ENCODE measurements at regions not wholly inside any gene's neighbourhood (a gene's known extent, or its start where the extent isn't known, plus 50 kb on each side); places are given as distances from the start of the nearest gene placed in this dataset.

GRCh38 chr5:39815711-39816110 is 390.9 kb upstream of the DAB2 start:
- no peaks in the 10 kb centered on the region for H3K36me3 ChIP-seq (ENCODE audit: control insufficient read depth, insufficient read depth, low read length)
- H3K9ac ChIP-seq: no peak overlapping the region
- TF ChIP-seq CTCF (IDR thresholded peaks at IDR 0.05): no peak
- no peaks in the 10 kb centered on the region for H3K9me3 ChIP-seq (ENCODE audit: control insufficient read depth, low read length)
- no peak overlapping the region for H3K27ac ChIP-seq
- no peaks in the 10 kb centered on the region for H3K79me2 ChIP-seq
- no peak overlapping the region for H3K4me2 ChIP-seq (ENCODE audit: low read length)
- H2AFZ ChIP-seq: no peak overlapping the region
- H3K4me3 ChIP-seq (ENCODE audit: low read depth, low read length): no peak overlapping the region
- H3K27me3 ChIP-seq (ENCODE audit: control insufficient read depth, insufficient read depth, low read length): no peaks in the 10 kb centered on the region
- no peaks in the 10 kb centered on the region for H3K4me1 ChIP-seq

DNA sequence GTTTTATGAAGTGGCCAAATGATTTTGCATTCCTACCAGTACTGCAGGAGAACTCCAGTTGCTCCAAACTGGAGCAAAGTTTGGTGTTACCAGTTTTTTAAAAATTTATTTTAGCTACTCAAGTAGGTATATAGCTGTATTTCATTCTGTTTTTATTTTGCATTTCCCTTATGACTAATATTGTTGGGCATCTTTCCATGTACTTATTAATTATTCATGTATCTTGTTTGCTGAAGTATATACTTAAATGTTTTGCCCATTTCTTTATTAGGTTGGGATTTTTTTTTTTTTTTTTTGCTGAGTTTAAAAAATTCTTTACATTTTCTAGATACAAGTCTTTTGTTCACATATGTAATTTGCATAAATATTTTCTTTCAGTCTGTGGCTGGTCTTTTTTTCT is 386.6 kb upstream of the DAB2 start:
- no peaks in the 10 kb centered on the region for H3K9me3 ChIP-seq (ENCODE audit: control insufficient read depth, low read length)
- no peak overlapping the region for H3K4me3 ChIP-seq (ENCODE audit: low read depth, low read length)
- no peak overlapping the region for H3K4me2 ChIP-seq (ENCODE audit: low read length)
- H3K79me2 ChIP-seq: no peaks in the 10 kb centered on the region
- no peaks in the 10 kb centered on the region for H3K4me1 ChIP-seq
- H3K36me3 ChIP-seq (ENCODE audit: control insufficient read depth, insufficient read depth, low read length): no peaks in the 10 kb centered on the region
- H3K9ac ChIP-seq: no peak overlapping the region
- H2AFZ ChIP-seq: no peak overlapping the region
- H3K27me3 ChIP-seq (ENCODE audit: control insufficient read depth, insufficient read depth, low read length): no peaks in the 10 kb centered on the region
- H3K27ac ChIP-seq: no peak overlapping the region
- TF ChIP-seq CTCF (IDR thresholded peaks at IDR 0.05): no peak

DNA sequence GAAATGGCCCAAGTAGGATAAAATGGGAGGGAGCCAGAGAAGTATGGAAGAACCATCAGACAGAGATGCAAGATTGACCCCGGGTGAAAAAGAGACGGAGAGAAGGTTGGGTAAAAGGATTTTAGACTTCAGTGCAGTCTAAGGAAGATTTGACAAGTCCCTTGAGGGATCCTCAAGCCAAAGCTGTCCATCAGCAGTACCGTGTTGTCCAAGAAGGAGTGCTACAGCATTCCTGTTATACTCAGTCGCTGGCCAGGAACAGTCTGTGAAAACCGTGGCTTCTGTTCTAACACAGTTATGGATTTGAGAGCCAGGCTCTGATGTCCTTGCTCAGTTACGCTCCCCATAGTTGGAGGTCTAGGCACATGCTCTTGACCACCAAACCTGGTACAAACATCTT is 383.9 kb upstream of the DAB2 start:
- Histone ChIP-seq H3K79me2 (no peaks in the 10 kb centered on the region), H2AFZ (no peak overlapping the region)

GRCh38 chr5:39801306-39801705 is 376.5 kb upstream of the DAB2 start:
- Histone ChIP-seq H3K27me3 (ENCODE audit: control insufficient read depth, insufficient read depth, low read length) (no peaks in the 10 kb centered on the region), H3K27ac (no peak overlapping the region), H3K4me1 (no peaks in the 10 kb centered on the region), H3K79me2 (no peaks in the 10 kb centered on the region), H3K4me2 (ENCODE audit: low read length) (no peak overlapping the region), H2AFZ (no peak overlapping the region), H3K36me3 (ENCODE audit: control insufficient read depth, insufficient read depth, low read length) (no peaks in the 10 kb centered on the region), H3K9ac (no peak overlapping the region), H3K9me3 (ENCODE audit: control insufficient read depth, low read length) (no peaks in the 10 kb centered on the region), H3K4me3 (ENCODE audit: low read depth, low read length) (no peak overlapping the region)
- no peak for TF ChIP-seq CTCF (IDR thresholded peaks at IDR 0.05)

More for the DNA sequence above, 383.9 kb upstream of the DAB2 start:
- H3K27ac ChIP-seq: no peak overlapping the region
- no peaks in the 10 kb centered on the region for H3K36me3 ChIP-seq (ENCODE audit: control insufficient read depth, insufficient read depth, low read length)
- H3K9ac ChIP-seq: no peak overlapping the region
- TF ChIP-seq CTCF (IDR thresholded peaks at IDR 0.05): no peak
- H3K4me2 ChIP-seq (ENCODE audit: low read length): no peak overlapping the region
- no peaks in the 10 kb centered on the region for H3K4me1 ChIP-seq
- no peaks in the 10 kb centered on the region for H3K27me3 ChIP-seq (ENCODE audit: control insufficient read depth, insufficient read depth, low read length)
- H3K4me3 ChIP-seq (ENCODE audit: low read depth, low read length): no peak overlapping the region
- no peaks in the 10 kb centered on the region for H3K9me3 ChIP-seq (ENCODE audit: control insufficient read depth, low read length)

GRCh38 chr5:39800042-39800601 is 375.3 kb upstream of the DAB2 start:
- Histone ChIP-seq H3K36me3 (ENCODE audit: control insufficient read depth, insufficient read depth, low read length) (no peaks in the 10 kb centered on the region), H3K4me3 (ENCODE audit: low read depth, low read length) (no peak overlapping the region), H2AFZ (no peak overlapping the region), H3K27ac (no peak overlapping the region), H3K27me3 (ENCODE audit: control insufficient read depth, insufficient read depth, low read length) (no peaks in the 10 kb centered on the region), H3K9me3 (ENCODE audit: control insufficient read depth, low read length) (no peaks in the 10 kb centered on the region), H3K4me2 (ENCODE audit: low read length) (no peak overlapping the region), H3K4me1 (no peaks in the 10 kb centered on the region), H3K9ac (no peak overlapping the region), H3K79me2 (no peaks in the 10 kb centered on the region)
- no peak for TF ChIP-seq CTCF (IDR thresholded peaks at IDR 0.05)
